ENCODE measurements at regions not wholly inside any gene's neighbourhood (a gene's known extent, or its start where the extent isn't known, plus 50 kb on each side); places are given as distances from the start of the nearest gene placed in this dataset.

- TF ChIP-seq, protein P1, sequence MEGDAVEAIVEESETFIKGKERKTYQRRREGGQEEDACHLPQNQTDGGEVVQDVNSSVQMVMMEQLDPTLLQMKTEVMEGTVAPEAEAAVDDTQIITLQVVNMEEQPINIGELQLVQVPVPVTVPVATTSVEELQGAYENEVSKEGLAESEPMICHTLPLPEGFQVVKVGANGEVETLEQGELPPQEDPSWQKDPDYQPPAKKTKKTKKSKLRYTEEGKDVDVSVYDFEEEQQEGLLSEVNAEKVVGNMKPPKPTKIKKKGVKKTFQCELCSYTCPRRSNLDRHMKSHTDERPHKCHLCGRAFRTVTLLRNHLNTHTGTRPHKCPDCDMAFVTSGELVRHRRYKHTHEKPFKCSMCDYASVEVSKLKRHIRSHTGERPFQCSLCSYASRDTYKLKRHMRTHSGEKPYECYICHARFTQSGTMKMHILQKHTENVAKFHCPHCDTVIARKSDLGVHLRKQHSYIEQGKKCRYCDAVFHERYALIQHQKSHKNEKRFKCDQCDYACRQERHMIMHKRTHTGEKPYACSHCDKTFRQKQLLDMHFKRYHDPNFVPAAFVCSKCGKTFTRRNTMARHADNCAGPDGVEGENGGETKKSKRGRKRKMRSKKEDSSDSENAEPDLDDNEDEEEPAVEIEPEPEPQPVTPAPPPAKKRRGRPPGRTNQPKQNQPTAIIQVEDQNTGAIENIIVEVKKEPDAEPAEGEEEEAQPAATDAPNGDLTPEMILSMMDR (IDR thresholded peaks at IDR 0.05; ENCODE audit: low read depth, low read length): no peak
- no peak for TF ChIP-seq EZH2phosphoT487 (IDR thresholded peaks at IDR 0.05; ENCODE audit: low read depth)
These were observed 72.8 kb downstream of the PITPNM2 start for GRCh38 chr12:123078120-123078465.

Data from OCI-LY3 (cell line).